HCT116 (cell line): ENCODE measurements at regions not wholly inside any gene's neighbourhood (a gene's known extent, or its start where the extent isn't known, plus 50 kb on each side); places are given as distances from the start of the nearest gene placed in this dataset.
"Not testable (repeated sequence)": the region's sequence is repeated elsewhere in the genome, so short reads cannot be mapped to it uniquely, and the experiment has no call there.

ENCODE experiments used
- ATAC-seq: fragments of 200-7000 bp; cut with Tn5 transposase; 2 replicates; pipeline ENCODE4 v1.9.1; 2020; ENCODE audit warnings: mild to moderate bottlenecking, moderate library complexity
- BruUV-seq: library from RNA; stranded (reverse); fragments of 400-500 nt; replicated peaks from 2 replicates; lab custom pipeline; 2021; lab: Mats Ljungman, UMichigan
- CTCF ChIA-PET: fragments of 300-600 bp; sonication (Branson Sonifier 250); formaldehyde crosslinking; loops from one replicate; lab custom pipeline; 2021; ENCODE audit warnings: antibody characterized with exemption; lab: Charles Lee
- POLR2A ChIA-PET: fragments of 300-600, 350-600 bp; sonication (Branson Sonifier 250); formaldehyde crosslinking; loops from one replicate; lab custom pipeline; 2021; ENCODE audit warnings: antibody characterized with exemption; lab: Charles Lee
- RAD21 ChIA-PET, 2 experiments: fragments of 300-600 bp; sonication (Branson Sonifier 250); formaldehyde crosslinking; loops; one replicate each; lab custom pipeline; 2023; ENCODE audit warnings: low total read pairs in 2 of 2; ENCODE audit not compliant: uncharacterized antibody in 2 of 2, unreplicated experiment in 2 of 2, low non-redundant PET in 1 of 2; lab: Charles Lee
- DNase-seq: peaks from one replicate; pipeline ENCODE4 v3.0.0-alpha.2; 2010; ENCODE audit warnings: low read depth, low spot score
- H2AFZ ChIP-seq: fragments of 200-600 bp; shearing (Covaris generic), sonication (generic); 2 replicates; pipeline ENCODE4 v1.6.1; 2017; ENCODE audit warnings: low read depth, mixed run types, mixed read lengths, antibody characterized with exemption, low read length; ENCODE audit not compliant: poor library complexity, severe bottlenecking
- H3K27ac ChIP-seq: 2 replicates; pipeline ENCODE4 v1.5.1; 2012; ENCODE audit warnings: low read depth, low read length
- H3K27me3 ChIP-seq: fragments of 200-600 bp; sonication (generic); 2 replicates; pipeline ENCODE4 v1.6.1; 2016; ENCODE audit warnings: mixed run types, low read length, mixed read lengths; ENCODE audit not compliant: insufficient read depth
- H3K36me3 ChIP-seq, 2 experiments: fragments of 200-500 bp in 1 of 2; fragments of 200-600 bp in 1 of 2; sonication (Bioruptor generic) in 1 of 2; sonication (generic) in 1 of 2; 2 replicates each; pipeline versions ENCODE4 v1.5.1 to v1.6.1; 2014 to 2016; ENCODE audit warnings: low read length in 2 of 2, inconsistent platforms in 1 of 2, mixed read lengths in 1 of 2, mixed run types in 1 of 2; ENCODE audit not compliant: insufficient read depth in 2 of 2, control insufficient read depth in 1 of 2
- H3K4me1 ChIP-seq, 2 experiments: fragments of 200-600 bp in 1 of 2; sonication (generic) in 1 of 2; 2 replicates each; pipeline versions ENCODE4 v1.5.1 to v1.6.1; 2012 to 2017; ENCODE audit warnings: low read length in 2 of 2, inconsistent platforms in 1 of 2, mild to moderate bottlenecking in 1 of 2, mixed read lengths in 1 of 2, mixed run types in 1 of 2, moderate library complexity in 1 of 2; ENCODE audit not compliant: insufficient read depth in 2 of 2, control insufficient read depth in 1 of 2
- H3K4me2 ChIP-seq: fragments of 200-600 bp; sonication (generic); 2 replicates; pipeline ENCODE4 v1.6.1; 2017; ENCODE audit warnings: mixed run types, low read length, mixed read lengths
- H3K4me3 ChIP-seq, 2 experiments: fragments of 200-600 bp in 1 of 2; sonication (generic) in 1 of 2; replicated peaks in 1 of 2; 2 replicates each; pipeline ENCODE4 v1.5.1; 2011 to 2016; ENCODE audit warnings: low read length in 2 of 2, control low read depth in 1 of 2, low read depth in 1 of 2, mild to moderate bottlenecking in 1 of 2, mixed read lengths in 1 of 2, mixed run types in 1 of 2
- H3K79me2 ChIP-seq: fragments of 200-600 bp; sonication (generic); 2 replicates; pipeline ENCODE4 v1.6.1; 2017; ENCODE audit warnings: mild to moderate bottlenecking, mixed run types, low read length, moderate library complexity, mixed read lengths; ENCODE audit not compliant: insufficient read depth
- H3K9ac ChIP-seq: fragments of 200-600 bp; sonication (generic); 2 replicates; pipeline ENCODE4 v1.6.1; 2016; ENCODE audit warnings: low read length, mixed read lengths
- H3K9me2 ChIP-seq: fragments of 200-600 bp; sonication (generic), shearing (Covaris generic); 2 replicates; pipeline ENCODE4 v1.6.1; 2017; ENCODE audit warnings: mixed run types, mild to moderate bottlenecking, moderate library complexity; ENCODE audit not compliant: insufficient read depth
- H3K9me3 ChIP-seq, 2 experiments: fragments of 200-500 bp in 1 of 2; fragments of 200-600 bp in 1 of 2; sonication (Bioruptor generic) in 1 of 2; sonication (generic) in 1 of 2; 2 replicates each; pipeline ENCODE4 v1.6.1; 2014 to 2017; ENCODE audit warnings: low read length in 2 of 2, mixed read lengths in 2 of 2, inconsistent platforms in 1 of 2, low read depth in 1 of 2, mild to moderate bottlenecking in 1 of 2, mixed run types in 1 of 2, moderate library complexity in 1 of 2; ENCODE audit not compliant: control insufficient read depth in 1 of 2, insufficient read depth in 1 of 2
- H4K20me1 ChIP-seq: fragments of 200-600 bp; sonication (generic), shearing (Covaris generic); 2 replicates; pipeline ENCODE4 v1.6.1; 2017; ENCODE audit warnings: mixed run types, mild to moderate bottlenecking, moderate library complexity; ENCODE audit not compliant: insufficient read depth
- CEBPB ChIP-seq: IDR thresholded peaks from 2 replicates; pipeline ENCODE4 v1.6.1; 2012; ENCODE audit warnings: low read depth
- RAD21 ChIP-seq: IDR thresholded peaks from 2 replicates; pipeline ENCODE4 v1.6.1; 2012; ENCODE audit warnings: low read depth, mild to moderate bottlenecking
- SIN3A ChIP-seq: IDR thresholded peaks from 2 replicates; pipeline ENCODE4 v1.6.1; 2012; ENCODE audit warnings: low read depth
- ZFX ChIP-seq: fragments of 450-650 bp; IDR thresholded peaks from 2 replicates; pipeline ENCODE4 v1.6.1; 2017
- ZNF274 ChIP-seq: fragments of 200-500 bp; sonication (Bioruptor generic); IDR thresholded peaks from 2 replicates; pipeline ENCODE4 v1.6.1; 2014; ENCODE audit warnings: mild to moderate bottlenecking, low read depth, low read length, inconsistent platforms
- intact Hi-C: fragments of 100-400 bp; cut with micrococcal nuclease; formaldehyde crosslinking; loops from 2 replicates; pipeline ENCODE4 v1.10.0; 2022
- TF ChIP-seq, protein P1 (sequence below): IDR thresholded peaks from 2 replicates; pipeline ENCODE4 v1.6.1; 2012; ENCODE audit warnings: low read depth

DNA sequence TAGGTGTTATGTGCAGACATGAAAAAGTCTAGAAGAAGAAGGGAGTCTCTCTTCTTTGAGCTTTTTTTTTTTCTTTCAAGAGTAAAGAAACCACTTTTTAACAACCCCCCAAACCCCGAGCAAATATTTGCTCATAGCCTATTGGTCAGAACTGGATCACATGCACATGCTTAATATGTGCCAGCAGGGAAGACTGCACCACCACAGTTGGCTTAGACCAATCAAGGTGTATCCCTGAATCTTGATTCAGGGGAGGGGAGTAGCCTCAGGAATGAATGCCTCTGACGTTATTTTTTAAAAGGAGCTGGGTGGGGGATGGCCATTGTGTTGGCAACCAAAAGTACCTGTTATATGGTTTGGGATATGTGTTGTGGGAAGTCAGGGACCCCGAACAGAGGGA, 171.4 kb upstream of the NABP1 start:
- no peaks in the 10 kb centered on the region for H3K79me2 ChIP-seq
- intact Hi-C loops: no loop called here
- H3K36me3 ChIP-seq: no peaks in the 10 kb centered on the region
- no peaks in the 10 kb centered on the region for H4K20me1 ChIP-seq
- ChIA-PET RAD21 (no interaction called here), POLR2A (no interaction called here), CTCF (no interaction called here)
- no peaks in the 10 kb centered on the region for H3K27me3 ChIP-seq
- ATAC-seq (no peak), DNase-seq (no peak)
- H3K9ac ChIP-seq: no peak overlapping the region
- no peaks in the 10 kb centered on the region for H3K9me3 ChIP-seq
- H3K4me3 ChIP-seq: no peak overlapping the region
- no TSS peak for BruUV-seq
- H3K9me2 ChIP-seq: no peaks in the 10 kb centered on the region
- no peak overlapping the region for H2AFZ ChIP-seq
- H3K4me2 ChIP-seq: no peak overlapping the region
- no peak overlapping the region for H3K27ac ChIP-seq
- H3K4me1 ChIP-seq: no peaks in the 10 kb centered on the region
- TF ChIP-seq RAD21 (no peak), CEBPB (no peak), ZNF274 (no peak), ZFX (no peak), SIN3A (no peak)
- TF ChIP-seq, protein P1, sequence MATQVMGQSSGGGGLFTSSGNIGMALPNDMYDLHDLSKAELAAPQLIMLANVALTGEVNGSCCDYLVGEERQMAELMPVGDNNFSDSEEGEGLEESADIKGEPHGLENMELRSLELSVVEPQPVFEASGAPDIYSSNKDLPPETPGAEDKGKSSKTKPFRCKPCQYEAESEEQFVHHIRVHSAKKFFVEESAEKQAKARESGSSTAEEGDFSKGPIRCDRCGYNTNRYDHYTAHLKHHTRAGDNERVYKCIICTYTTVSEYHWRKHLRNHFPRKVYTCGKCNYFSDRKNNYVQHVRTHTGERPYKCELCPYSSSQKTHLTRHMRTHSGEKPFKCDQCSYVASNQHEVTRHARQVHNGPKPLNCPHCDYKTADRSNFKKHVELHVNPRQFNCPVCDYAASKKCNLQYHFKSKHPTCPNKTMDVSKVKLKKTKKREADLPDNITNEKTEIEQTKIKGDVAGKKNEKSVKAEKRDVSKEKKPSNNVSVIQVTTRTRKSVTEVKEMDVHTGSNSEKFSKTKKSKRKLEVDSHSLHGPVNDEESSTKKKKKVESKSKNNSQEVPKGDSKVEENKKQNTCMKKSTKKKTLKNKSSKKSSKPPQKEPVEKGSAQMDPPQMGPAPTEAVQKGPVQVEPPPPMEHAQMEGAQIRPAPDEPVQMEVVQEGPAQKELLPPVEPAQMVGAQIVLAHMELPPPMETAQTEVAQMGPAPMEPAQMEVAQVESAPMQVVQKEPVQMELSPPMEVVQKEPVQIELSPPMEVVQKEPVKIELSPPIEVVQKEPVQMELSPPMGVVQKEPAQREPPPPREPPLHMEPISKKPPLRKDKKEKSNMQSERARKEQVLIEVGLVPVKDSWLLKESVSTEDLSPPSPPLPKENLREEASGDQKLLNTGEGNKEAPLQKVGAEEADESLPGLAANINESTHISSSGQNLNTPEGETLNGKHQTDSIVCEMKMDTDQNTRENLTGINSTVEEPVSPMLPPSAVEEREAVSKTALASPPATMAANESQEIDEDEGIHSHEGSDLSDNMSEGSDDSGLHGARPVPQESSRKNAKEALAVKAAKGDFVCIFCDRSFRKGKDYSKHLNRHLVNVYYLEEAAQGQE: no peak

DNA sequence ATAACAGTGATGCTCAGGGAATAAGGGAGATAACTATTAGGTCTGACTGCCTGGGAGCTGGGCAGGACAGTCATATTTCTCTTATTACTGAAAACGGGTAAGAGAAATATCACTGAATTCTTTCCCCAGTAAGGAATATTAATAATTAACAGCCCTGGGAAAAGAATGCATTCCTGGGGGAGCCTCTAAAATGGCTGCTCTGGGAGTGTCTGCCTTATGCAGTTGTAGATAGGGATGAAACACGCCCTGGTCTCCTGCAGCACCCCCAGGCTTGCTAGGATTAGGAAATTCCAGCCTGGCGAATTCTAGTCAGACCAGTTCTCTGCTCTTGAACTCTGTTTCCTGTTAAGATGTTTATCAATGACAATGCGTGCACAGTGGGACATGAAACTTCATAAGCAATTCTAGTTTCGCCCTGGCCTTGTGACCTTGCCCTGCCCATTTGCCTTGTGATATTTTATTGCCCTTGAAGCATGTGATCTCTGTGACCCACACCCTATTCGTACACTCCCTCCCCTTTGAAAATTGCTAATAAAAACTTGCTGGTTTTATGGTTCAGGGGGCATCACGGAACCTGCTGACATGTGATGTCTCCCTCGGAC, 170.6 kb upstream of the NABP1 start:
- RAD21 ChIA-PET, H3K27me3 ChIP-seq, H3K9me2 ChIP-seq, H3K4me3 ChIP-seq, H3K79me2 ChIP-seq, intact Hi-C loops, ATAC-seq, H3K36me3 ChIP-seq, H3K9me3 ChIP-seq, POLR2A ChIA-PET, H3K4me2 ChIP-seq, H3K9ac ChIP-seq, H3K27ac ChIP-seq, H4K20me1 ChIP-seq, CTCF ChIA-PET, H2AFZ ChIP-seq, DNase-seq, H3K4me1 ChIP-seq, BruUV-seq: not testable (repeated sequence)
